HG03108 (cell line): ENCODE measurements at regions not wholly inside any gene's neighbourhood (a gene's known extent, or its start where the extent isn't known, plus 50 kb on each side); places are given as distances from the start of the nearest gene placed in this dataset.
"Not testable (repeated sequence)": the region's sequence is repeated elsewhere in the genome, so short reads cannot be mapped to it uniquely, and the experiment has no call there.

Experiments used
- ATAC-seq: cut with Tn5 transposase; IDR thresholded peaks from one replicate; pipeline ENCODE4 v1.9.1; 2021; ENCODE audit warnings: moderate library complexity; ENCODE audit not compliant: unreplicated experiment

GRCh38 chr5:161042443-161042842 lies 190.4 kb upstream of the ATP10B start:
- ATAC-seq = no peak

- ATAC-seq = no peak
Measured at GRCh38 chr5:161040818-161041217, 188.8 kb upstream of the ATP10B start.

GRCh38 chr5:161036296-161036695 lies 184.3 kb upstream of the ATP10B start:
- no peak for ATAC-seq

GRCh38 chr5:161034451-161034850 lies 182.4 kb upstream of the ATP10B start:
- no peak for ATAC-seq

GRCh38 chr5:161030229-161030628 lies 178.2 kb upstream of the ATP10B start:
- no peak for ATAC-seq

- ATAC-seq = no peak
Measured at GRCh38 chr5:161027763-161028162, 175.8 kb upstream of the ATP10B start.

GRCh38 chr5:161023551-161023950 lies 171.5 kb upstream of the ATP10B start:
- no peak for ATAC-seq

- no peak for ATAC-seq
Measured at GRCh38 chr5:161022151-161022550, 170.1 kb upstream of the ATP10B start.

GRCh38 chr5:161009817-161010216 lies 157.8 kb upstream of the ATP10B start:
- no peak for ATAC-seq

GRCh38 chr5:161009194-161009593 lies 157.2 kb upstream of the ATP10B start:
- ATAC-seq = no peak

GRCh38 chr5:161007879-161008278 lies 155.9 kb upstream of the ATP10B start:
- ATAC-seq = no peak

- ATAC-seq = no peak
Measured at GRCh38 chr5:161002571-161003074, 150.6 kb upstream of the ATP10B start.

GRCh38 chr5:161001604-161002003 lies 149.6 kb upstream of the ATP10B start:
- peak; percentile 54 for ATAC-seq

- ATAC-seq = not testable (repeated sequence)
Measured at GRCh38 chr5:161001142-161001541, 149.1 kb upstream of the ATP10B start.

GRCh38 chr5:160991205-160991604 lies 139.2 kb upstream of the ATP10B start:
- no peak for ATAC-seq

GRCh38 chr5:160979385-160979784 lies 127.4 kb upstream of the ATP10B start:
- ATAC-seq = no peak

GRCh38 chr5:160978944-160979343 lies 126.9 kb upstream of the ATP10B start:
- ATAC-seq = no peak

GRCh38 chr5:160976181-160976580 lies 124.2 kb upstream of the ATP10B start:
- ATAC-seq = no peak

- ATAC-seq = no peak
Measured at GRCh38 chr5:160970605-160971191, 118.7 kb upstream of the ATP10B start.

- ATAC-seq = no peak
Measured at GRCh38 chr5:160969645-160970044, 117.6 kb upstream of the ATP10B start.

GRCh38 chr5:160968480-160968879 lies 116.5 kb upstream of the ATP10B start:
- ATAC-seq = no peak

- no peak for ATAC-seq
Measured at GRCh38 chr5:160966921-160967320, 114.9 kb upstream of the ATP10B start.

GRCh38 chr5:160961761-160962160 lies 109.8 kb upstream of the ATP10B start:
- ATAC-seq = no peak
